Skeletal muscle tissue (tissue), 3 donors: ENCODE measurements at regions not wholly inside any gene's neighbourhood (a gene's known extent, or its start where the extent isn't known, plus 50 kb on each side); places are given as distances from the start of the nearest gene placed in this dataset.

Experiments
- H3K27ac ChIP-seq: one replicate; pipeline ENCODE4 v1.7.0; 2013; ENCODE audit warnings: mild to moderate bottlenecking, low read depth, low read length, inconsistent platforms
- H3K27me3 ChIP-seq, 3 donors: one replicate each; pipeline ENCODE4 v1.7.0; 2013; ENCODE audit warnings: low read length in 3 of 3; ENCODE audit not compliant: control insufficient read depth in 3 of 3, insufficient read depth in 3 of 3
- H3K36me3 ChIP-seq, 3 donors: one replicate each; pipeline ENCODE4 v1.7.0; 2013; ENCODE audit warnings: low read length in 3 of 3; ENCODE audit not compliant: control insufficient read depth in 3 of 3, insufficient read depth in 3 of 3
- H3K4me1 ChIP-seq, 3 donors: one replicate each; pipeline ENCODE4 v1.7.0; 2013; ENCODE audit warnings: low read length in 3 of 3, mild to moderate bottlenecking in 3 of 3; ENCODE audit not compliant: control insufficient read depth in 3 of 3, insufficient read depth in 3 of 3
- H3K4me3 ChIP-seq, 3 donors: one replicate each; pipeline ENCODE4 v1.7.0; 2013; ENCODE audit warnings: low read length in 3 of 3
- H3K9ac ChIP-seq, 3 donors: one replicate each; pipeline ENCODE4 v1.7.0; 2013; ENCODE audit warnings: low read length in 3 of 3, mild to moderate bottlenecking in 3 of 3, moderate library complexity in 2 of 3, low read depth in 1 of 3
- H3K9me3 ChIP-seq, 3 donors: one replicate each; pipeline ENCODE4 v1.7.0; 2013; ENCODE audit warnings: low read length in 3 of 3; ENCODE audit not compliant: control insufficient read depth in 3 of 3
- donor health status: Osteomylitis.

GRCh38 chr1:201634261-201634660 lies 95.3 kb downstream of the NAV1 start:
- Histone ChIP-seq H3K27me3 (no peaks in the 10 kb centered on the region), H3K4me3 (no peak overlapping the region), H3K27ac (no peak overlapping the region), H3K9ac (no peak overlapping the region), H3K9me3 (no peaks in the 10 kb centered on the region), H3K4me1 (peaks cover 40 to 57% (median 52%) of the 10 kb centered on the region in 3 donors), H3K36me3 (peaks cover 0 to 3% (median 2%) of the 10 kb centered on the region in 3 donors)

GRCh38 chr1:201636097-201636496 lies 97.2 kb downstream of the NAV1 start:
- no peaks in the 10 kb centered on the region for H3K27me3 ChIP-seq
- H3K4me3 ChIP-seq = no peak overlapping the region
- H3K4me1 ChIP-seq = peaks cover 42 to 50% (median 46%) of the 10 kb centered on the region in 3 donors
- no peak overlapping the region for H3K9ac ChIP-seq
- no peak overlapping the region for H3K27ac ChIP-seq
- H3K9me3 ChIP-seq = no peaks in the 10 kb centered on the region
- H3K36me3 ChIP-seq = peaks cover 0 to 2% (median 0%) of the 10 kb centered on the region in 3 donors

GRCh38 chr1:201636510-201636971 lies 97.6 kb downstream of the NAV1 start:
- H3K36me3 ChIP-seq = no peaks in the 10 kb centered on the region
- H3K9me3 ChIP-seq = no peaks in the 10 kb centered on the region
- H3K27ac ChIP-seq = no peak overlapping the region
- no peaks in the 10 kb centered on the region for H3K27me3 ChIP-seq
- H3K9ac ChIP-seq = no peak overlapping the region
- H3K4me3 ChIP-seq = no peak overlapping the region
- H3K4me1 ChIP-seq = peaks cover 38 to 51% (median 47%) of the 10 kb centered on the region in 3 donors

GRCh38 chr1:201637282-201638079 lies 98.6 kb downstream of the NAV1 start:
- H3K4me3 ChIP-seq = no peak overlapping the region
- H3K9ac ChIP-seq = no peak overlapping the region
- H3K9me3 ChIP-seq = no peaks in the 10 kb centered on the region
- H3K27me3 ChIP-seq = no peaks in the 10 kb centered on the region
- no peaks in the 10 kb centered on the region for H3K36me3 ChIP-seq
- no peak overlapping the region for H3K27ac ChIP-seq
- H3K4me1 ChIP-seq = peaks cover 34 to 47% (median 47%) of the 10 kb centered on the region in 3 donors

GRCh38 chr1:201639391-201639790 lies 100.5 kb downstream of the NAV1 start:
- H3K4me1 ChIP-seq = peaks cover 15 to 29% (median 28%) of the 10 kb centered on the region in 3 donors
- H3K9me3 ChIP-seq = no peaks in the 10 kb centered on the region
- H3K27ac ChIP-seq = peak overlapping the region; percentile 70
- H3K27me3 ChIP-seq = no peaks in the 10 kb centered on the region
- no peak overlapping the region for H3K4me3 ChIP-seq
- H3K9ac ChIP-seq = peak overlapping the region in 1 of 3 donors; percentile 16
- peaks cover 0 to 2% (median 0%) of the 10 kb centered on the region in 3 donors for H3K36me3 ChIP-seq

GRCh38 chr1:201639826-201640225 lies 100.9 kb downstream of the NAV1 start:
- peaks cover 0 to 2% (median 0%) of the 10 kb centered on the region in 3 donors for H3K36me3 ChIP-seq
- H3K9ac ChIP-seq = peak overlapping the region in 1 of 3 donors; percentile 16
- H3K27ac ChIP-seq = peak overlapping the region; percentile 70
- no peak overlapping the region for H3K4me3 ChIP-seq
- H3K9me3 ChIP-seq = no peaks in the 10 kb centered on the region
- no peaks in the 10 kb centered on the region for H3K27me3 ChIP-seq
- H3K4me1 ChIP-seq = peaks cover 15 to 26% (median 25%) of the 10 kb centered on the region in 3 donors

- peaks cover 15 to 26% (median 25%) of the 10 kb centered on the region in 3 donors for H3K4me1 ChIP-seq
- H3K27ac ChIP-seq = peak overlapping the region; percentile 70
- H3K27me3 ChIP-seq = no peaks in the 10 kb centered on the region
- H3K36me3 ChIP-seq = peaks cover 0 to 2% (median 0%) of the 10 kb centered on the region in 3 donors
- no peaks in the 10 kb centered on the region for H3K9me3 ChIP-seq
- H3K9ac ChIP-seq = no peak overlapping the region
- no peak overlapping the region for H3K4me3 ChIP-seq
These were observed 101.7 kb downstream of the NAV1 start for GRCh38 chr1:201640624-201641023.

GRCh38 chr1:201641524-201642253 lies 102.8 kb downstream of the NAV1 start:
- H3K4me1 ChIP-seq = peaks cover 18 to 27% (median 26%) of the 10 kb centered on the region in 3 donors
- H3K27ac ChIP-seq = no peak overlapping the region
- no peak overlapping the region for H3K9ac ChIP-seq

GRCh38 chr1:201643835-201644104 lies 104.8 kb downstream of the NAV1 start:
- no peak overlapping the region for H3K27ac ChIP-seq
- H3K9ac ChIP-seq = no peak overlapping the region
- no peaks in the 10 kb centered on the region for H3K9me3 ChIP-seq
- peaks cover 0 to 2% (median 0%) of the 10 kb centered on the region in 3 donors for H3K36me3 ChIP-seq
- no peak overlapping the region for H3K4me3 ChIP-seq
- H3K27me3 ChIP-seq = peaks cover 0 to 8% (median 1%) of the 10 kb centered on the region in 3 donors
- H3K4me1 ChIP-seq = peaks cover 24 to 33% (median 33%) of the 10 kb centered on the region in 3 donors

More at GRCh38 chr1:201641524-201642253, 102.8 kb downstream of the NAV1 start:
- no peaks in the 10 kb centered on the region for H3K27me3 ChIP-seq
- no peak overlapping the region for H3K4me3 ChIP-seq
- H3K36me3 ChIP-seq = peaks cover 0 to 2% (median 0%) of the 10 kb centered on the region in 3 donors
- no peaks in the 10 kb centered on the region for H3K9me3 ChIP-seq

GRCh38 chr1:201644197-201644596 lies 105.3 kb downstream of the NAV1 start:
- peaks cover 24 to 33% (median 33%) of the 10 kb centered on the region in 3 donors for H3K4me1 ChIP-seq
- no peaks in the 10 kb centered on the region for H3K9me3 ChIP-seq
- H3K4me3 ChIP-seq = no peak overlapping the region
- H3K27ac ChIP-seq = no peak overlapping the region
- no peak overlapping the region for H3K9ac ChIP-seq
- H3K36me3 ChIP-seq = peaks cover 0 to 2% (median 0%) of the 10 kb centered on the region in 3 donors
- H3K27me3 ChIP-seq = peaks cover 0 to 13% (median 5%) of the 10 kb centered on the region in 3 donors
